Uterus (tissue), 2 donors: ENCODE measurements at regions not wholly inside any gene's neighbourhood (a gene's known extent, or its start where the extent isn't known, plus 50 kb on each side); places are given as distances from the start of the nearest gene placed in this dataset.

Experiments used
- CTCF ChIP-seq, 4 experiments: fragments of 200-600 bp in 2 of 4; fragments of 450-650 bp in 2 of 4; sonication (generic) in 2 of 4; IDR thresholded peaks; one replicate each; pipeline ENCODE4 v1.5.1; 2016 to 2019; ENCODE audit warnings: antibody characterized with exemption in 4 of 4, mild to moderate bottlenecking in 2 of 4, moderate library complexity in 1 of 4
- POLR2A ChIP-seq, 2 donors: fragments of 450-650 bp; IDR thresholded peaks; one replicate each; pipeline ENCODE4 v1.6.1; 2016; ENCODE audit warnings: antibody characterized with exemption in 2 of 2, mild to moderate bottlenecking in 1 of 2, moderate library complexity in 1 of 2

- TF ChIP-seq CTCF (IDR thresholded peaks at IDR 0.05) (peak; percentile 6 to 60 (median 36)), POLR2A (IDR thresholded peaks at IDR 0.05) (no peak)
These were observed 780.9 kb downstream of the BRD1 start for GRCh38 chr22:49046546-49047361.
